T-helper 2 cell treated with Interferon-gamma antibody and Interleukin-4, amounts not matched to agents 5 μg/mL and 100 μg/mL, for 36 hours (primary cell): ENCODE measurements at regions not wholly inside any gene's neighbourhood (a gene's known extent, or its start where the extent isn't known, plus 50 kb on each side); places are given as distances from the start of the nearest gene placed in this dataset.

ENCODE experiments used
- DNase-seq: peaks from one replicate; pipeline ENCODE4 v3.0.0; 2021; ENCODE audit warnings: low spot score
- H3K27ac Mint-ChIP-seq: one replicate; pipeline ENCODE4 v1.8.0; 2021; ENCODE audit warnings: mild to moderate bottlenecking, mixed read lengths
- H3K27me3 Mint-ChIP-seq: one replicate; pipeline ENCODE4 v1.8.0; 2021; ENCODE audit warnings: low read depth, mixed read lengths
- H3K36me3 Mint-ChIP-seq: one replicate; pipeline ENCODE4 v1.8.0; 2021; ENCODE audit warnings: low read depth, mixed read lengths
- H3K4me1 Mint-ChIP-seq: one replicate; pipeline ENCODE4 v1.8.0; 2021; ENCODE audit warnings: low read depth, mixed read lengths
- H3K4me3 Mint-ChIP-seq: one replicate; pipeline ENCODE4 v1.8.0; 2022; ENCODE audit warnings: mild to moderate bottlenecking, moderate library complexity, mixed read lengths
- H3K9me3 Mint-ChIP-seq: one replicate; pipeline ENCODE4 v1.8.0; 2021; ENCODE audit warnings: mixed read lengths

DNA sequence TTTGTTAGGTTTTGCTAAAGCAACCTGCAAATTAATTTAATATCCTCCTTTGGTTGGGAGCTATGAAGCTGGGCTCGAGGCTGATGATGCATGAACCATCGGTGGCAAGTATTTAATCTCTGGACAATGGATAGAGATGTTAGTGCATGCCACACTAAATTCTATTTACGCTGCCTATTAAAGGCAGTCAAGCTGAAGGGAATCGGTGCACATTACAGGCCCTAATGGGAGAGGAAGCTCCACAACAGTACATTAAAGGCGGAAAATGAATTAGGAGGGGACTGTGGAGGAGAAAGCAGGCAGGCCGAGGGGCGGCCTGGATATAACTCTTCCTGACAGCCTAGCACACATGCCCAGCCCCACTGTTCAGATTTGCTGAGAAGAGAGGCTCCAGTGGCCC lies 132.4 kb upstream of the MAFB start:
- H3K9me3 Mint-ChIP-seq = peaks cover 3% of the 10 kb centered on the region
- H3K27ac Mint-ChIP-seq = no peak overlapping the region
- H3K27me3 Mint-ChIP-seq = peaks cover 10% of the 10 kb centered on the region
- H3K4me3 Mint-ChIP-seq = no peak overlapping the region
- H3K36me3 Mint-ChIP-seq = no peaks in the 10 kb centered on the region
- DNase-seq = no peak
- H3K4me1 Mint-ChIP-seq = no peaks in the 10 kb centered on the region

DNA sequence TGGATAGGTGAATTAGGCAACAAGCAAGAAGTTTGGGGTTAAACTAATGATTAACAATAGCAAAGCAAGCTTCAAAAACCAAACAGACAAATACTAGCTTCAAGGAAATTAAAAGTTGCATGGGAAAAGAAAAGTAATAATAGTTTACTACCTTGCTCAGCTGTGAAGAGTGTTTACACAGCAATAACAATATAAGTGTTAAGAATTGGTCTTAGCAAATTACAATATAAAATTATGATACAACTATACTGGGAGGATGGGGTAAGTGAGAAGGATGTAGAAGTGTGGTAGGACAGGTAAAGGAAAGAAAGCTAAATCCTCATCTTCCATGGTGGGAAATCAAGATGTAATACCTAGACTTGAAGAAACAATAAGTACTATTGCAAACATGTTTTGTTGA lies 137.7 kb upstream of the MAFB start:
- no peaks in the 10 kb centered on the region for H3K4me1 Mint-ChIP-seq
- no peak overlapping the region for H3K27ac Mint-ChIP-seq
- H3K4me3 Mint-ChIP-seq = no peak overlapping the region
- DNase-seq = no peak
- peaks cover 17% of the 10 kb centered on the region for H3K27me3 Mint-ChIP-seq
- peaks cover 3% of the 10 kb centered on the region for H3K9me3 Mint-ChIP-seq
- no peaks in the 10 kb centered on the region for H3K36me3 Mint-ChIP-seq

DNA sequence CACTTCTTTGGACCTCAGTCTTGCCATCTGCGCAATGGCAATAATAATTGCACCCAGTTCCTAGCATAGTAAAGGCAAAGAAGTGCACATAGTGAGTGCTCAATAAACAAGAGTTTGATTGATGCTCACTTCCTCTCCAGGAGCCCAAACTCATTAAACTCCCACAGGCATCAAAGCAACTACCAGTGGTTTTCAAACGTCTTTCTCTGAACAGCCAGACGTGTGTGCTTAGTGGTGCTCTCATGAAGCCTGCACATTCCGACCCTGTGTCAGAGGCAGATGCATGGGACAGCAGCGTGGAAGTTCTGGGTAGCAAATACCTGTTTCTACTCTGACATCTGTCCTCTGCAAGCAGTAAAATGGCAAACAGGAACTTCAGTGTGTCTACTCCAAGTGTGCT lies 146.3 kb upstream of the MAFB start:
- H3K27ac Mint-ChIP-seq = no peak overlapping the region
- H3K27me3 Mint-ChIP-seq = peaks cover 12% of the 10 kb centered on the region
- DNase-seq = no peak
- H3K4me1 Mint-ChIP-seq = no peaks in the 10 kb centered on the region
- no peak overlapping the region for H3K4me3 Mint-ChIP-seq
- no peaks in the 10 kb centered on the region for H3K9me3 Mint-ChIP-seq
- H3K36me3 Mint-ChIP-seq = no peaks in the 10 kb centered on the region

DNA sequence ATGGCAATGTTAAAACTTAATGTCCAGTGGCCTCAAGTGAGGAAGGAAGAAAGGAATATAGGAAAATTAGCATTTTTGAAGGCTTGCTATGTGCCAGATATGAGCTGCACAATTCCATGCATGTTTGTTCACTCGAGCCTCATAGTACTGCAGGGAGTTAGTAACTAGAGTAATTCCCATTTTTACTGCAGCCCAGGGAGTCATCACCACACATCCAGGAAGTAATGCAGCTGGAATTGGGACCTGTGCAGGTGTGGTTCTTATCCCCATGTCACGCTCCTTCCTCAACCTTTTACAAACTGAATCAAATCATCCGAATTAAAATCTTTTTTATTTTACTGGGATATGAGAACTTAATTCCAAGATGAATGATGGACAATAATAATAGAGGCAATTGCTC lies 149.5 kb upstream of the MAFB start:
- no peaks in the 10 kb centered on the region for H3K36me3 Mint-ChIP-seq
- H3K4me3 Mint-ChIP-seq = no peak overlapping the region
- no peak for DNase-seq
- no peak overlapping the region for H3K27ac Mint-ChIP-seq
- H3K27me3 Mint-ChIP-seq = peaks cover 19% of the 10 kb centered on the region
- H3K9me3 Mint-ChIP-seq = no peaks in the 10 kb centered on the region
- no peaks in the 10 kb centered on the region for H3K4me1 Mint-ChIP-seq

DNA sequence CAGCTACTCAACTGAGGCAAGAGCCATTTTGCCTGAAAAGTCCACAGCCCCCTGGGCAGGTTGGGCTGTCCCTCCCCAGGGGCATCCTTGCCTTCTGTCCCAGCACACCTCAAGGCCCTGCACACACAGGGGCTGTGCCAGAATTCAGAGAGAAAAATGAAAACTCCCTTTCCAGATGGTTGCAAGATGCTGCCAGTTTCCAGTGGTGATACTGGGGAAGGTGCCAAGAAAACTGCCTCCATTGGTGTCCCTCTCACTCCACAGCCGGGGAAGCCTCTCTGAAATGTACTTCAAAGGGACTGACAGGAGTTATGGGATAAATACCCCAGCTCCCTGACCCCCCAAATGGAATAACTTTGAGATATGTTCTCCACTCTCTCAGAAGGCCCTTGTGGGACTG lies 154.2 kb upstream of the MAFB start:
- Mint-ChIP-seq H3K4me1 (no peaks in the 10 kb centered on the region), H3K36me3 (no peaks in the 10 kb centered on the region), H3K9me3 (no peaks in the 10 kb centered on the region), H3K27me3 (peaks cover 11% of the 10 kb centered on the region), H3K27ac (no peak overlapping the region), H3K4me3 (no peak overlapping the region)
- DNase-seq = no peak

DNA sequence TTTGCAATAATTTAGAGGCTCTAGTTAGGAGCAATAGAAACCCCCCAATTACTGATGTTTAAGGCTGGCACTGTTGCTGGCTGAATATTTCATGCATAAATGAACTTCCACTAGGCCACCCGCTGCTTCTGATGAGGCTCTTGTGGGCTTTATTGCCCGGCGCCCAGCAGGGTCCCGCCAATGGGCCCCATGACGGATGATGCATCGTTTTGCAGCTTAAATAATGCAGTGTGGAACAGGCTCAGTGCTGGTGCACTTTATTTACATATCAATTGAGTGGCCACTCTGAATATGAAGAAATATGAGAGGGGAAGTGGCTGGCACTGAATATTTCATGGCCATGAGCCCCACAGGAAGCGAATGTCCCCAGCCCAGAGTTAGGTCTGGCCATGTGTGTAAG lies 155.3 kb upstream of the MAFB start:
- Mint-ChIP-seq H3K27me3 (peaks cover 11% of the 10 kb centered on the region), H3K4me3 (no peak overlapping the region), H3K9me3 (no peaks in the 10 kb centered on the region), H3K36me3 (no peaks in the 10 kb centered on the region), H3K27ac (no peak overlapping the region), H3K4me1 (no peaks in the 10 kb centered on the region)
- DNase-seq = no peak

DNA sequence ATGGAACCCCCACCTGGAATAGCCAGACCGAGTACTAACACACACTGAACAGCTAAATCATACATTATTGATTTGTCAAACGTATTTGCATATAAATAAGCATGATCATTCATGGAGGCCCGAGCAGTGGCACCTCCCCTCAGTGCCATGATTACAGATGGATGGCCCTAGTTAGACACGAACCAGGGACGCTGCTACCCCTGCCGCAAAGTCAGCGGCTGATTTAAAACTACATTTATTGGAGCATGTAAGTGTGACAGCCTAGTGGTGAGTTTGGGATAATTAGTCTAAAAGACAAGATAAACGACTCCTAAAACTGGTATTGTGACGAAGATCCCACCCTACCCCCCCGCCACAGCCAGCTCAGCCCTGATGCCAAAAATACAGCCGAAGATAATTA lies 159.1 kb upstream of the MAFB start:
- Mint-ChIP-seq H3K27me3 (no peaks in the 10 kb centered on the region), H3K27ac (no peak overlapping the region), H3K9me3 (no peaks in the 10 kb centered on the region)

DNA sequence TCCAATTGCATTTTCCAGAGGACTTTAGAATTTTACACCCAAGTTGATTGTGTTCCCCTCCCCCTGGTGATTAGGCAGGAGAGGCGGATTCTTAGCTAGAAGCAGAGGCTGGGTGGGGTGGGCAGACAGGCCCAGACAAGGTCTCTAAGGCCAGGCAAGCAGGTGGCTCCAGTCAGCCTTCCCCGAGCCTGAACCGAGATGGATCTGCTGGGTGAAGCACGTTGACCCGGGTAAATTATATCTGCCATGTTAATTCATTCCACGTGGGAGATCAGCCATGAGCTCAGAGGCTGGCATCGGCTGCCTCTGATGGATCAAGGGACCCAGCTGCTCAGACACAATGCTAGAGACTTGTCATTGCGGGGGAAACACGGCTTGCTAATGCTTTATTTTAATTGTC lies 159.5 kb upstream of the MAFB start:
- no peak overlapping the region for H3K4me3 Mint-ChIP-seq
- no peaks in the 10 kb centered on the region for H3K27me3 Mint-ChIP-seq
- no peak for DNase-seq
- no peaks in the 10 kb centered on the region for H3K36me3 Mint-ChIP-seq
- H3K4me1 Mint-ChIP-seq = no peaks in the 10 kb centered on the region
- H3K9me3 Mint-ChIP-seq = no peaks in the 10 kb centered on the region
- H3K27ac Mint-ChIP-seq = no peak overlapping the region

More for the DNA sequence above, 159.1 kb upstream of the MAFB start:
- Mint-ChIP-seq H3K4me1 (no peaks in the 10 kb centered on the region), H3K4me3 (no peak overlapping the region), H3K36me3 (no peaks in the 10 kb centered on the region)
- no peak for DNase-seq

DNA sequence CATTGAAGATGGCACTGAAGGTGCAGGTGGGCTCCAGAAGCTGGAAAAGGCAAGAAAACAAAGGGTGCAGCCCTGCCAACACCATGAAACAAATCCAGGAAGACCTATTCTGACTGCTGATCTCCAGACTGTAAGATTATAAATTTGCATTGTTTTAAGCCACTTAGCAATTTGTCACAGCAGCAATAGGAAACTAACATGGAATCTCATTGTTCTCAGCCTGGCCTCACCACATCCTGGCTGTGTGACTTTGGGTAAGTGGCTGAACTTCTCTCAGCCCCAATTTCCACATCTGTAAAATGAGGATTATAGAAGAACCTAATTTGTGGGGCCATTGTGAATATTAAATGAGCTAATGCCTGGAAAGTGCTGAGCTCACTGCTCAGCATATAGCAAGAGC lies 160.4 kb upstream of the MAFB start:
- no peak for DNase-seq
- Mint-ChIP-seq H3K4me3 (no peak overlapping the region), H3K9me3 (no peaks in the 10 kb centered on the region), H3K4me1 (no peaks in the 10 kb centered on the region), H3K36me3 (no peaks in the 10 kb centered on the region), H3K27ac (no peak overlapping the region), H3K27me3 (peaks cover 2% of the 10 kb centered on the region)

DNA sequence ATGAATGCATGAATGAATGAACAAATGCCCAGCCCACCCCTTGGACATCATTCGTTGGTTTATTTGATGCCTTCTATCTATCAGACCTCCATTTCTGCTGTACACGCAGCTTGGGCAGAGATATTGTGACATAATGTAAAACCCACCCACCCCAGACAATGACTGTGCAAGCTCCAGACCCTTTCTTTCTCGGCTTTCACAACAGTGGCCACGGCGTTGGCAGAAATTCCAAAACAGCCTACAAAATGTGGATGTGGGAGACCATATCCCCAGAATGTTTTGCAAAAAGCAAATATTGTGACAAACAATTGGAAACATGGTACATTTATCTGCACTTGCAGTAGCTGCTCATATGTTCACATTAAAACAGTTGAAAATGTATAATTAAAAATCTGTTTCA lies 162.0 kb upstream of the MAFB start:
- no peak for DNase-seq
- no peaks in the 10 kb centered on the region for H3K9me3 Mint-ChIP-seq
- H3K4me1 Mint-ChIP-seq = no peaks in the 10 kb centered on the region
- no peaks in the 10 kb centered on the region for H3K36me3 Mint-ChIP-seq
- H3K27me3 Mint-ChIP-seq = peaks cover 2% of the 10 kb centered on the region
- no peak overlapping the region for H3K27ac Mint-ChIP-seq
- H3K4me3 Mint-ChIP-seq = no peak overlapping the region

DNA sequence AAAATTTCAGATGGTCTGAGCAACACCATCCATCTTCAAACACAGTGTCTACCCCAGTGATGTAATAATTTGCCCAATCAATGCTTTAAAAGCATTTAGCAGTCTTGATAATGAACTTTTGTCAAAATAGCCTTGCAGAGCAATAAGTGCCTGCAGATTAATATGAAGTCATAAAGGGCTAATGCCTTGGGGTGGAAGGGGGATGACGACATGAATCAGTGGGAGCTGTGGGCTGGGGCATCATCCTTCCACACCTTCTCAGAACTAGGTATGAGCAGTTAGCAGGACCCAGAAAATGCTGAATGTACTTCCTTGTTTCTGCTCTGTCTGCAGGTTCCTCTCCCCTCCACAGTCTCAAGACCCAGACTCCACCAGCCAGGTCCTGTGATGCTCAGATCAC lies 166.2 kb upstream of the MAFB start:
- H3K27ac Mint-ChIP-seq = no peak overlapping the region
- no peak overlapping the region for H3K4me3 Mint-ChIP-seq
- no peaks in the 10 kb centered on the region for H3K9me3 Mint-ChIP-seq
- H3K36me3 Mint-ChIP-seq = no peaks in the 10 kb centered on the region
- DNase-seq = no peak
- H3K27me3 Mint-ChIP-seq = peaks cover 2% of the 10 kb centered on the region
- H3K4me1 Mint-ChIP-seq = no peaks in the 10 kb centered on the region

DNA sequence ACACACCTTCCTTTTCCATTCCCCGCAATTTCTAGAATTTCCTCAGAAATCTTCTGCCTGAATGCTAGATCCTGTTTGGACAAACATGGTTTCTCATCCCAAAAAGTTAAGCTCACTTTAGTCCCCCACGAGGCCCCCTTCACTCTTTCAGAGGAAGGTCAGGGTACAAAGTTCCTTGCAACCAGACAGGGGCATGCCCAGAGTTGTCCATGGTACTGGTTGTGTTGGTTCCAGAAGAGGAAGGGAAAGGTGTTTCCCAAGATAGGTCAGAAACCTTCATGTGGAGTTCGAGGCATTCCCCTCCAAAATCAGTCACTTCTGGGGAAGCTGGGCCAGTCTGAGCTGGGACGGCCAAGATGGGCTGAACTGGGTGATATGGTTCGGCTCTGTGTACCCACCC lies 167.6 kb upstream of the MAFB start:
- H3K36me3 Mint-ChIP-seq = no peaks in the 10 kb centered on the region
- no peak overlapping the region for H3K4me3 Mint-ChIP-seq
- H3K27me3 Mint-ChIP-seq = peaks cover 2% of the 10 kb centered on the region
- no peaks in the 10 kb centered on the region for H3K9me3 Mint-ChIP-seq
- H3K27ac Mint-ChIP-seq = no peak overlapping the region
- DNase-seq = no peak
- no peaks in the 10 kb centered on the region for H3K4me1 Mint-ChIP-seq

DNA sequence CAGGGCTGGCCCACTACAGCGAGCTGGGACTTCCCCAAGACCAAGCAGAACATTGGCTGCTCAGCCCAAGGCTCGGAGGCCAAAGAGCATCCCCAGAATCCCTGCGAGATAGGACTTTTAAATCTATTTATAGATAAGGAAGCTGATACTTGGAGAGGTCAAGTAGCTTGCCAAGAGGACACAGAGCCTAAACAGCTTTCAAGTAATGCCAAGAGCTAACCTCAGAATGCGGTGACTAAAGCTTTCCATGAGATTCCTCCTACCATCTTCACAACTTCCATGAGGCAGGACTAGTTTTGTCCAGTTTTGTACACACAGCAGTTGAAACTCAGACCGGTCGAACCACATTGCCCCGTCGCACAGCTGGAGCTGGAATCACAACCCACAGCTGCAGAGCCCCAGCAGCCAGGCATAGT lies 168.1 kb upstream of the TOP1 start:
- no peak for DNase-seq
- no peaks in the 10 kb centered on the region for H3K4me1 Mint-ChIP-seq
- no peak overlapping the region for H3K27ac Mint-ChIP-seq
- no peaks in the 10 kb centered on the region for H3K36me3 Mint-ChIP-seq
- H3K27me3 Mint-ChIP-seq = peaks cover under 1% of the 10 kb centered on the region
- H3K9me3 Mint-ChIP-seq = no peaks in the 10 kb centered on the region
- no peak overlapping the region for H3K4me3 Mint-ChIP-seq

DNA sequence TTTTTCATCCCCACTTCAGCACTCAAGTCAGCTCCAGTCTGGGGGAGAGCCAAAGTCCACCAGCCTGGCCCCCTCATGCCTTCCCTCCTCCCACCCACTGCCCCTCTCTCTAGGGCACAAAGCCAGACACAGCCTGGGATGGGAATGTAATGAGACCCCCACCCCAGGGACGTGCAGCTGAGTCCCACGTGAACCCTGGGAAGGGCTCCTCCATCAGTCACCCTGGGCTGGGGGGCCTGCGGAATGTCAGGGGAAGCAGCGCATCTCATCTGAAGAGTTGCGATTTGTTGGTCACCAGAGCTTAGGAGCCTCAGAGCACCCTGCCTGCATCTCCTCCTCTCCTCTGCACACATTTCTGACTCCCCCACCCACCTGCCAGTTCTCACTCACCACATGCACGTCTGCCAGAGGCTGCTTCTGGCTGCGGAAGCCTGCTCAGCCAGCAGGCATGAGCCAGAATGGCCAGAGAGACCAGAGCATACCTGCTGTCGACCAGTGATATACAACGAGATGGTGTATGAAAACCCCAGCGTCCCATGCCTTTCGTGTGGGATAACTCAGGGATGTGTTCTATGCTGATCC lies 167.1 kb upstream of the TOP1 start:
- no peaks in the 10 kb centered on the region for H3K4me1 Mint-ChIP-seq

DNA sequence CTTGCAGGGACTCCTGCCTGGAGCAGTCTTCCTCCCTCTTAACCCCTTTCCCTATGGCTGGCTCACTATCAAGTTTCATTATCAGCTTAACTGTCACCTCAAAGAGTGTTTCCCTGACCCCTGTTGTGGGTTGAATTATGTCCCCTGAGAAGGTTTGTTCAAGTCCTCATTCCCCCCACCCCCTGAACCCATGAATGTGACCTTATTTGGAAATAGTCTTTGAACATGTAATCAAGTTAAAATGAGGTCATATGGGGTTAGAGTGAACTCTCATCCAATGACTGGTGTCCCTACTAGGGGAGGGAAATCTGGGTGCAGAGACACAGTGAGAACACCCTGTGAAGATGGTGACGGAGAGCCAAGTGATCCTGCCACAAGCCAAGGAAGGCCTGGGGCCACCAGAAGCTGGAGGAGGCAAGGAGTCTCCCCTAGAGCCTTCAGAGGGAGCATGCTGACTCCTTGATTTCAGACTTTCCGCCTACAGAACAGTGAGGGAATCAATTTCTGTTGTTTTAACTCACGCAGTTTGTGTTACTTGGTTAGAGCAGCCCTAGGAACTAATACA lies 165.2 kb upstream of the TOP1 start:
- H3K27me3 Mint-ChIP-seq = peaks cover 7% of the 10 kb centered on the region
- no peaks in the 10 kb centered on the region for H3K36me3 Mint-ChIP-seq
- no peaks in the 10 kb centered on the region for H3K9me3 Mint-ChIP-seq
- H3K4me3 Mint-ChIP-seq = no peak overlapping the region
- no peak overlapping the region for H3K27ac Mint-ChIP-seq
- H3K4me1 Mint-ChIP-seq = no peaks in the 10 kb centered on the region
- DNase-seq = no peak

More for the DNA sequence above, 167.1 kb upstream of the TOP1 start:
- no peak for DNase-seq
- Mint-ChIP-seq H3K27me3 (peaks cover 7% of the 10 kb centered on the region), H3K9me3 (no peaks in the 10 kb centered on the region), H3K4me3 (no peak overlapping the region), H3K27ac (no peak overlapping the region), H3K36me3 (no peaks in the 10 kb centered on the region)
